GM21367 (cell line): ENCODE measurements at regions not wholly inside any gene's neighbourhood (a gene's known extent, or its start where the extent isn't known, plus 50 kb on each side); places are given as distances from the start of the nearest gene placed in this dataset.
"Not testable (repeated sequence)": the region's sequence is repeated elsewhere in the genome, so short reads cannot be mapped to it uniquely, and the experiment has no call there.

Source experiments
- ATAC-seq: cut with Tn5 transposase; IDR thresholded peaks from one replicate; pipeline ENCODE4 v1.9.1; 2021; ENCODE audit not compliant: unreplicated experiment

- ATAC-seq = no peak
Measured at GRCh38 chr22:48301421-48301820, 1526.3 kb downstream of the BRD1 start.

DNA sequence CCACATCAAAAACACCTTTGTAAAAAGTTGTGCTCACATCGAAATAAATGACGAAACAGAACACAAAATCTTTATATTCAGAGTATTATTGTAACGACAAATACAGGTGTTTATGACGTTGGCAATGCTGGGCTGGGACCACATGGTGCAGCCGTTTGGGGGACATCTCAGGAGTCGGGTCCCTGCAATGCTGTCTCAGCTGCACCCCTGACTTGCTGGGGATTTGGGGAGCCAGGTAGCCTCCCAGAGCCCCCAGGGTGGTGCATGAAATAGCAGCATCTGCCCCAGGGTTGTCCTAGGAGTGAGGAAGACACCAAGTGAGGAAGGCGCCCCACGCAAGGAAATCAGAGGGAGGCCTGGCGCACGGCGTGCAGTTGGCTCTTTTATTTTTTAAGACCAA lies 1526.8 kb downstream of the BRD1 start:
- ATAC-seq = no peak

DNA sequence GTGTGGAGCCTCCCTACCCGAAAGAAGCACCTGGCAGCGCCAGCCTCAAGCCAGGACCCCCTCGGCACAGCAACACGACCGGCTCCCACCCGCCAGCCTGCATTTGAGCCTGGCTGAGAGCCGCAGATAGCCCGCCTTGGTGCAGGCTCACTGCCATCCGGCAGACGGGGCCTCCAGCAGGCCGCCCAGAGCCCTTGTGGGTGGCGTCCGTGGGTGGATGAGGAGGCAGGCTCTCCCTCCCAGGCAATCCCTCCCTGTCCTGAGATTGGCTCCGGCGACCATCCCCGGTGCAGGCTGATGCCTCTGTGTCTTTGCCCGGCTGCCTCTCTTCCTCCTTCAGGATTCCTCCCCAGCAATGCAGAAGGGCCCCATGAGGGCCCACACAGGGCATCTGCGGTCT lies 1527.9 kb downstream of the BRD1 start:
- no peak for ATAC-seq

- no peak for ATAC-seq
Measured at GRCh38 chr22:48299124-48299523, 1528.5 kb downstream of the BRD1 start.

- no peak for ATAC-seq
Measured at GRCh38 chr22:48297296-48297695, 1530.4 kb downstream of the BRD1 start.

- ATAC-seq = not testable (repeated sequence)
Measured at GRCh38 chr22:48289954-48290353, 1527.5 kb downstream of the TBC1D22A start.

DNA sequence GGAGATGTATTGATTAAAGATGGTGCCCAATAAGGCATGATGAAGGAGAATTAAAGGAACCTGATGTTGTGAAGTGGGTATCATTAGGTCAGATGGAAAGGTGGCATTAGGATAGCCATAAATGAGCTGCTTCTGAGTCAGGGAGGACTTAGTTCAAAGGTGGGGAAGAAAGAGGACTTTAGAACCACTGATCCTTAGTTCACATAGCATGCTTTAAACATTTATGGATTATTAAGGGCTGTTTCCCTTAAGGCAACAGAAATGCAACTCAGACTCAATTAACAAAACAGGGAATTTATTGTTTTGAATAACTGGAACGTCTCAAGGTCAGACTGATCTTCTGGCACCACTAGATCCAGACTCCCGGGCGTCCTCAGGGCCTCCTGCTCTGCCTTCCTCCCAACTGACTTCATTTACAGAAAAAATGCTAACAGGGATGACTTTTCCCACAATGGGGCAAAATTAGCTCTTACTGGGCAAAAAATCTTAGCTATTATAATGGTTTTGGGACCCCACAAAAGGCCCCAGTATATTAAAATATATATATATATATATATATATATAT lies 1526.0 kb downstream of the TBC1D22A start:
- ATAC-seq = no peak

DNA sequence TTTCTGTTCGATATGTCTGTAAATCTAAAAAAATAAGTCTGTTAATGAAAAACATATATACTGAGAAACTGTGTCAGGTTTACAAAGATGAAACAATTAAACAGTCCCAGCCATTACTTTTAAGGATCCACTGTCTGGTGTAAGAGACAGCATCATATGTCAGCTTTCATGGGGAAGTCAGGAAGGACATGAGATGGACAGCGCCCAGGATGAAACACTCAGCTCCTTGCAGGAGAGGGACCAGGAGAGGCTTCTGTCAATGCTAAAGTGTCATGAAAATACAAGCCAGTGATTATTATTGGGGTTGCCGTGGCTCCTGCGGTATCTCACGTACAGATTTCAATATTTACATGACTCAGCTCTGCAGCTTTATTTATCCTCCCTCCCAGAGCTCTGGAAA lies 1524.6 kb downstream of the TBC1D22A start:
- no peak for ATAC-seq

DNA sequence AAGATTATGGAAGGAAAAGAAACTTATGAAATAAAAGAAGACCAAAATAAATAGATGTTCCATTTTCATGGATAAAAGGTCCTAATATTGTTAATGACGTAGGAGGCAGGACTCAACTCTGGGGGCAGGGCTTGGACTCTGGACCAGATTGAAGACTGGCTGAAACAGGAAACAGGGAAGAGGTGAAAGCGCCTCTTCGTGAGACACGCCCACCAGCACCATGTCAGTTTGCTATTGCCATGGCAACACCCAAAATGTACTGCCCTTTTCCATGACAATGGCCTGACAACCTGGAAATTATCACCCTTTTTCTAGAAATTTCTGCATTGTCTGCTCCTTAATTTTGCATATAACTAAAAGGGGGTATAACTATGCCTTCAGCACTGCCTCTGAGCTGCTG lies 1522.2 kb downstream of the TBC1D22A start:
- ATAC-seq = no peak

- no peak for ATAC-seq
Measured at GRCh38 chr22:48282804-48283203, 1520.4 kb downstream of the TBC1D22A start.

DNA sequence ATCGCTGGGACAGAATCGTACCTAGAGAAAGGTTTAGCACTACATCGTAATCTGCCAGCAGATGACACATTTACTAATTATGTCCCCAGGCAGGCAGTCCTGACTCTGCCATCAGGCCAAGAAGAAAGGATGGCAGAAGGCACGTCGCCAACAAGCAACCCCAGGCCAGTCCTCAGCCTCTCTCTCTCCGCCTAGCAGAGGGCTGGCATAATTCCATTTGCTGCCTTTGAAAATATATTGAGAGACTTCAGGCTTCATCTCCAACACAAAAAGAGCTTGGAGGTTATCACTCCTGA lies 1517.0 kb downstream of the TBC1D22A start:
- ATAC-seq = no peak

GRCh38 chr22:48278620-48279460 lies 1516.4 kb downstream of the TBC1D22A start:
- ATAC-seq = no peak

DNA sequence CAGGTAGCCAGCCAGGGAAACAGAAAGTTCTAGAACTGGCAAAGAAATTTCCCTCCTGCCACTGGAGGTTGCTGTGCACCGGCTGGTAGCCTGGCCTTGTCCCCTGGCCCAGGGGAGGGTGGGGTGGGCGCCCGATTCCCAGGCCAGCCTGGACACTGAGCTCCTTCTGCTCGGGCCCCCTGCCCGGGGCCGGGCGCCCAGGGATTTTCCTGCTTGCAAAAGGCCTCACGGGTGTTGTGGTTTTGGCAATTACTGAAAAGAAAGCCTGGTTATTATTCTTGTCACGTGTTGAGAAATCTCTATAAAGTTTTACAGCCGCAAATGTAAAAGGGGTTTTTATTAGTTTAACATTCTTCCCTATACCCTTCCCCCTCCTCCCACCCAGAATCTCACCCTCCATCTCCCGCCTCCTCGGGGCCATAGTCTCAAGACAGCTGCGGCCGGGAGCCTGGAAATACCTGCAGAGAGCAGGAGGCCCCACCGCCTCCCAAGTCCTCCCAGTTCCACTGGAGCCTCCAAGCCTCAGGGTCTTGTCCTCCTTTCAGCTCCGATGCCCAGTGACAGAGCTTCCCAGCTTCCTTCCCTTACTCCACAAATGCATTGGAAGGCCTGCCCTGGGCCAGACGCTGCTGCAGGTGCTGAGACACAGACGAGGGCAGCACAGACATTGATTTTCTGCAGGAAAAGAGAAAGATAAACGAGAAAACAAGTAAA lies 1515.6 kb downstream of the TBC1D22A start:
- ATAC-seq = no peak

DNA sequence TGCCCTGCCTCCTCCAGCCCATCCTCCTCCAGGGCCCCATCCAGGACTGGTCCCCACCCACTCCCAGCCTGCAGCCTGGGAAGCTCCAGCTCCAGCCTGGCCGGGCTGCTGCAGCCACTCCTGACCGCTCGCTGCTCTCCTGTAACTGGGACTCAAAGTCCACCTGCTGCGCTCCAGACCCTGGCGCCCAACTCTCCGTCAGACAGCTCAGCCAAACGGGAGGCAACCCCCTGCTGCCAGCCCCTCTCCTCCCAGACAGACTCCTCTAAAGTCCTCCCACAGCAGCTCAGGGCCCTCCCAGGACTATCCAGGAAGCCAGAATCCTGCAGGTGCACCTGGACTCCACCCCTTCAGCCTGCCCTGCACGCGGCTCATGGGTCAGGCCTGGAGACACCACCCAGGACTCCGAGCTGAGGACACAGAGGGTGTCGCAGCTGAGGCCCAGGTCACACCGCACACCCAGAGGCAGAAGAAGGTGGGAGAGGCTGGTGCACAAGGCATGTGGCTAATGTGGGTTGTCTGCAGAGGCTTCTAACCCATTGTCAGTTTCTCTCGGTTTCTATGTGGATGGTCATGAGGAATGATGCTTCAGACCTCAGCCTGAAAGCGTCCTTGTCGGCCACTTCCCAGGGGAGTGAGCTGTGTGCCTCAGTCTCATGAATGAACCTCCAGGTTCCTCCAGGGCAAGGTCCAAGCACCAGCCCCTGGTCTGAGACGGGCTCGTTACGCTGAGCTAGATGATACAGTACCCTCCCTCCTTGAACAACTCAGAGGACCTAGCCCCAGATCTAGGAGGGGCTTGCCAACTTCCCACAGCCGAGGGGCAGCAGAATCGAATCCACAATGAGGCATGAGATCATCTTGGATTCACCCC lies 1514.8 kb downstream of the TBC1D22A start:
- no peak for ATAC-seq

GRCh38 chr22:48275412-48275811 lies 1513.0 kb downstream of the TBC1D22A start:
- ATAC-seq = no peak

DNA sequence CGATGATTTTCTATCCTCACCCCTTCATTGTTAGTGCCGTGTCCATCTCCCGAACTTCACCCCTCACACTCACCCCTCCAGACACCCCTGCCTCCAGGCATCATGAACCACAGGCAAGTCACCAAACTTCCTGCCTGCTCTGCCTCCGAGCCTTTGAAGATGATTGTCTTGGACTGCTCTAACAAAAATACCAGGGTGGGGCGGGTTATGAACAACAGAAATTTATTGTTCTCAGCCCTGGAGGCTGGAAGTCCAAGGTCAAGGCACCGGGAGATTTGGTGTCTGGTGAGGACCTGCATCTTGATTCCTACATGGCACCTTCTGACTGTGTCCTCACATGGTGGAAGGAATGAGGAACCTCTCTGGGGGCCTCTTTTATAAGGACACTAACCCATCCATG lies 1508.3 kb downstream of the TBC1D22A start:
- ATAC-seq = no peak

DNA sequence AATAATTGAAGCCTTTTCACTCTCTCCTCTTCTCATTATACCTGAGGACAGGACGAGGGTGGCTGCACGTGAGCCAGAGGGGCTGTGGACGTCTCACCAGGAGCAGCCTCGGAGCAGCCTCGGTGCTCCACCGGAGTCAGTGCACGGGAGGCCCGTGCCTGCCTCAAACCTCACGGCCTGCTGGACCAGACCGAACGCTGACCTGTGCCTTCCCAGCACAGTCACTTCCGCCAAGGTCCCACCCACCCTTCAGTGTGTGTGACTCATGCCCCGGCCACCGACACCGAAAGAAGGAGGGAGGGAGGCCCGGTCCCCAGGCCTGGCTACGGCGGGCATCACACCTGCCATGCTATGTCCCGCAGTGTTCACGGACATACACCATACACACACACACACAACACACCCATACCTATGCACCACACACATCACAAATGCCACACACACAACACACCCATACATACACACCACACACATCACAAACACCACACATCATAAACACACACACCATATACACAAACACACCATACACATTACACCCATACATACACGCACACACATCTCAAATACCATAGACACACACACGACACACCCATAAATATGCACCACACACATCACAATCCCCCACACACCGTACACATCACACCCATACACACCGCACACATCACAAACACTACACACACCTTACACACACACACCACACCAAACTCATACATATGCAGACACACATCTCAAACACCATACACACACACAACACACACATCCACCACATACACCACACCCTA lies 1506.5 kb downstream of the TBC1D22A start:
- no peak for ATAC-seq

- no peak for ATAC-seq
Measured at GRCh38 chr22:48268293-48268692, 1505.8 kb downstream of the TBC1D22A start.

DNA sequence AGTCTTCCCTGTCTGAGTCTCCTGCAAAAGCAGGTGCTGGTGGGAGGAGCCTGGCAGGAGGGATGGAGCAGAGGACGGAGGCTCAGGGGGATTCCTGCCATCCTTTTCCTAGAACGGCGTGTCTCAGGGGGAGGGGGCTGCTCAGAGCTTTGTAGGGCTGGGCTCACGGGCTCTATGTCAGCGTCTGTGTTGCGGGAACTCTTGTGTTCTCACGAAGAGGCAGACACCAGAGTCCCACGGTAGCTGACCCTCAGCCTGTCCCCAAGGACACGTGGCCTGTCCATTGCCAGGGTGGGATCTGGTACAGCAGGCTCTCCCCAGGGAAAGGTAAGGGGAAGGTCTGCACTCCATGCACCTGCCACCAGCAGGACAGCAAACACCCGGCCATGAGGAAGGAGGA lies 1505.2 kb downstream of the TBC1D22A start:
- ATAC-seq = no peak

GRCh38 chr22:48265000-48265625 lies 1502.7 kb downstream of the TBC1D22A start:
- ATAC-seq = no peak
